H1 (cell line): ENCODE measurements at regions not wholly inside any gene's neighbourhood (a gene's known extent, or its start where the extent isn't known, plus 50 kb on each side); places are given as distances from the start of the nearest gene placed in this dataset.

Experiments
- ATF3 ChIP-seq: IDR thresholded peaks from 2 replicates; pipeline ENCODE4 v1.6.1; 2011; ENCODE audit warnings: low read depth, mild to moderate bottlenecking, low read length; ENCODE audit not compliant: insufficient read depth
- GTF2F1 ChIP-seq: IDR thresholded peaks from 2 replicates; pipeline ENCODE4 v1.6.1; 2012; ENCODE audit warnings: low read depth, low read length, improper control_type of control experiment, borderline replicate concordance
- HDAC2 ChIP-seq, 2 experiments: fragments of 300-600 bp in 1 of 2; sonication (generic) in 1 of 2; IDR thresholded peaks; 2 replicates each; pipeline ENCODE4 v1.6.1; 2011 to 2012; ENCODE audit warnings: low read depth in 2 of 2, low read length in 2 of 2, mild to moderate bottlenecking in 2 of 2, moderate library complexity in 2 of 2, borderline replicate concordance in 1 of 2, inconsistent platforms in 1 of 2
- JUND ChIP-seq: IDR thresholded peaks from 2 replicates; pipeline ENCODE4 v1.6.1; 2011; ENCODE audit warnings: mild to moderate bottlenecking, improper control_type of control experiment, low read length
- POLR2A ChIP-seq, 2 experiments: IDR thresholded peaks; 1 replicate in 1 of 2; 2 replicates in 1 of 2; pipeline ENCODE4 v1.6.1; 2011; ENCODE audit warnings: low read depth in 2 of 2, low read length in 2 of 2, mild to moderate bottlenecking in 2 of 2; ENCODE audit errors: control extremely low read depth in 1 of 2
- TAF7 ChIP-seq: optimal IDR thresholded peaks from 2 replicates; pipeline ENCODE3; 2011; ENCODE audit warnings: low read depth, mild to moderate bottlenecking, inconsistent platforms, low read length, moderate library complexity, borderline replicate concordance

GRCh38 chr3:153545471-153545870 is 383.4 kb downstream of the RAP2B start (continued):
- TF ChIP-seq ATF3, result no peak
- TF ChIP-seq HDAC2 (IDR thresholded peaks at IDR 0.05; ENCODE audit: borderline replicate concordance in 1 of 2, low read depth in 2 of 2, low read length in 2 of 2), result no peak
- no peak for TF ChIP-seq JUND
- TF ChIP-seq POLR2A (IDR thresholded peaks at IDR 0.05; ENCODE audit: control extremely low read depth in 1 of 2, low read depth in 2 of 2, low read length in 2 of 2), result no peak
- no peak for TF ChIP-seq TAF7
- no peak for TF ChIP-seq GTF2F1
